Gastrocnemius medialis (tissue), 4 donors: ENCODE measurements at regions not wholly inside any gene's neighbourhood (a gene's known extent, or its start where the extent isn't known, plus 50 kb on each side); places are given as distances from the start of the nearest gene placed in this dataset.

Experiments
- CTCF ChIP-seq, 5 experiments: fragments of 450-650 bp in 3 of 5; fragments of 200-600 bp in 2 of 5; sonication (generic) in 2 of 5; IDR thresholded peaks in 4 of 5; conservative IDR thresholded peaks in 1 of 5; 1 replicate in 4 of 5; 2 replicates in 1 of 5; pipeline ENCODE4 v1.5.1; 2016 to 2019; ENCODE audit warnings: antibody characterized with exemption in 5 of 5, mild to moderate bottlenecking in 3 of 5, moderate library complexity in 3 of 5
- POLR2A ChIP-seq, 2 donors: fragments of 450-650 bp; IDR thresholded peaks; one replicate each; pipeline ENCODE4 v1.6.1; 2017; ENCODE audit warnings: antibody characterized with exemption in 2 of 2, mild to moderate bottlenecking in 2 of 2, moderate library complexity in 2 of 2

- TF ChIP-seq CTCF (IDR thresholded peaks at IDR 0.05 in 4 of 5, conservative IDR thresholded peaks at IDR 0.05 in 1 of 5) (no peak), POLR2A (IDR thresholded peaks at IDR 0.05) (no peak)
Observed at GRCh38 chr5:121693864-121694263, 157.8 kb upstream of the FTMT start.
